GM23338 (cell line): ENCODE measurements at regions not wholly inside any gene's neighbourhood (a gene's known extent, or its start where the extent isn't known, plus 50 kb on each side); places are given as distances from the start of the nearest gene placed in this dataset.

Experiments
- ATAC-seq: fragments of 200-7000 bp; cut with Tn5 transposase; 3 replicates; pipeline ENCODE4 v1.9.1; 2020
- DNase-seq: peaks from one replicate; pipeline ENCODE4 v3.0.0-alpha.2; 2015; ENCODE audit warnings: low spot score
- H2AFZ ChIP-seq: fragments of 200-600 bp; sonication (generic); 2 replicates; pipeline ENCODE4 v1.8.0; 2016; ENCODE audit warnings: antibody characterized with exemption, mild to moderate bottlenecking, moderate library complexity
- H3F3A ChIP-seq: fragments of 200-600 bp; sonication (generic); replicated peaks from 2 replicates; pipeline ENCODE4 v1.8.0; 2017; ENCODE audit warnings: antibody characterized with exemption, mixed run types, low read depth
- H3K27ac ChIP-seq: fragments of 200-600 bp; sonication (generic); 2 replicates; pipeline ENCODE4 v1.6.1; 2016; ENCODE audit warnings: low read depth
- H3K27me3 ChIP-seq: fragments of 200-600 bp; sonication (generic); 2 replicates; pipeline ENCODE4 v1.8.0; 2016; ENCODE audit warnings: mild to moderate bottlenecking, mixed run types, moderate library complexity; ENCODE audit not compliant: insufficient read depth
- H3K36me3 ChIP-seq: fragments of 200-600 bp; sonication (generic); 2 replicates; pipeline ENCODE4 v1.8.0; 2016; ENCODE audit warnings: mild to moderate bottlenecking; ENCODE audit not compliant: insufficient read depth
- H3K4me1 ChIP-seq: fragments of 200-600 bp; sonication (generic); 2 replicates; pipeline ENCODE4 v1.8.0; 2016; ENCODE audit warnings: mild to moderate bottlenecking, moderate library complexity; ENCODE audit not compliant: insufficient read depth
- H3K4me2 ChIP-seq: fragments of 200-600 bp; sonication (generic); 2 replicates; pipeline ENCODE4 v1.7.1; 2017; ENCODE audit warnings: mixed run types
- H3K4me3 ChIP-seq: fragments of 200-600 bp; sonication (generic); 2 replicates; pipeline ENCODE4 v1.6.1; 2016; ENCODE audit warnings: mixed run types
- H3K79me2 ChIP-seq: fragments of 200-600 bp; sonication (generic); replicated peaks from 2 replicates; pipeline ENCODE4 v1.8.0; 2017; ENCODE audit warnings: mild to moderate bottlenecking; ENCODE audit not compliant: insufficient read depth
- H3K9me2 ChIP-seq: fragments of 200-600 bp; sonication (generic); 2 replicates; pipeline ENCODE4 v1.8.0; 2017; ENCODE audit not compliant: insufficient read depth
- H4K20me1 ChIP-seq: fragments of 200-600 bp; sonication (generic); replicated peaks from 2 replicates; pipeline ENCODE4 v1.8.0; 2017; ENCODE audit warnings: mild to moderate bottlenecking; ENCODE audit not compliant: insufficient read depth
- H3K27ac Mint-ChIP-seq: 2 replicates; pipeline ENCODE4 v1.8.0; 2020; ENCODE audit warnings: inconsistent platforms, mild to moderate bottlenecking, moderate library complexity, mixed read lengths
- H3K27me3 Mint-ChIP-seq: 3 replicates; pipeline ENCODE4 v1.8.0; 2022; ENCODE audit warnings: low read depth, mild to moderate bottlenecking, moderate library complexity, mixed read lengths, inconsistent platforms; ENCODE audit not compliant: insufficient read depth, poor library complexity
- H3K36me3 Mint-ChIP-seq: 3 replicates; pipeline ENCODE4 v1.8.0; 2021; ENCODE audit warnings: low read depth, mild to moderate bottlenecking, inconsistent platforms, moderate library complexity, mixed read lengths
- H3K4me1 Mint-ChIP-seq: 3 replicates; pipeline ENCODE4 v1.8.0; 2020; ENCODE audit warnings: mild to moderate bottlenecking, inconsistent platforms, mixed read lengths
- H3K4me3 Mint-ChIP-seq: 3 replicates; pipeline ENCODE4 v1.8.0; 2021; ENCODE audit warnings: moderate library complexity, mild to moderate bottlenecking, inconsistent platforms, mixed read lengths
- H3K9me3 Mint-ChIP-seq: 3 replicates; pipeline ENCODE4 v1.8.0; 2020; ENCODE audit warnings: moderate library complexity, mild to moderate bottlenecking, inconsistent platforms, mixed read lengths
- CREB1 ChIP-seq: fragments of 250-450 bp; sonication (Bioruptor Pico); IDR thresholded peaks from 2 replicates; pipeline ENCODE4 v1.5.0; 2020; ENCODE audit warnings: low read depth, mild to moderate bottlenecking, moderate library complexity
- ETS1 ChIP-seq: IDR thresholded peaks from 2 replicates; pipeline ENCODE4 v1.6.1; 2016; ENCODE audit warnings: antibody characterized with exemption
- EZH2 ChIP-seq: fragments of 200-600 bp; sonication (generic); IDR thresholded peaks from one replicate; pipeline ENCODE4 v1.8.0; 2017; ENCODE audit warnings: antibody characterized with exemption, mild to moderate bottlenecking, low read depth; ENCODE audit not compliant: unreplicated experiment
- EZH2phosphoT487 ChIP-seq: fragments of 200-600 bp; sonication (generic); IDR thresholded peaks from one replicate; pipeline ENCODE4 v1.8.1; 2018; ENCODE audit warnings: antibody characterized with exemption; ENCODE audit not compliant: unreplicated experiment
- JUNB ChIP-seq: IDR thresholded peaks from one replicate; pipeline ENCODE4 v1.6.1; 2016; ENCODE audit warnings: antibody characterized with exemption; ENCODE audit not compliant: unreplicated experiment
- NANOG ChIP-seq: IDR thresholded peaks from 2 replicates; pipeline ENCODE4 v1.6.1; 2016; ENCODE audit warnings: antibody characterized with exemption, borderline replicate concordance
- POLR2AphosphoS5 ChIP-seq: IDR thresholded peaks from 2 replicates; pipeline ENCODE4 v1.6.1; 2016; ENCODE audit warnings: antibody characterized with exemption, low read depth
- REST ChIP-seq: IDR thresholded peaks from one replicate; pipeline ENCODE4 v1.6.1; 2018; ENCODE audit warnings: antibody characterized with exemption; ENCODE audit not compliant: unreplicated experiment
- STAT1 ChIP-seq: IDR thresholded peaks from one replicate; pipeline ENCODE4 v1.6.1; 2016; ENCODE audit warnings: antibody characterized with exemption; ENCODE audit not compliant: unreplicated experiment
- ZNF114 ChIP-seq: fragments of 250-450 bp; sonication (Bioruptor Pico); IDR thresholded peaks from 2 replicates; pipeline ENCODE4 v1.5.0; 2020; ENCODE audit warnings: mild to moderate bottlenecking, moderate library complexity
- ZNF331 ChIP-seq: fragments of 250-450 bp; sonication (Bioruptor Pico); IDR thresholded peaks from 2 replicates; pipeline ENCODE4 v1.5.0; 2020; ENCODE audit warnings: low read depth, mild to moderate bottlenecking, moderate library complexity
- ZNF462 ChIP-seq: fragments of 250-450 bp; sonication (Bioruptor Pico); IDR thresholded peaks from 2 replicates; pipeline ENCODE4 v1.5.0; 2020; ENCODE audit warnings: mild to moderate bottlenecking, moderate library complexity

GRCh38 chr15:57859130-57859685, 152.7 kb downstream of the POLR2M start:
- H3K27me3 ChIP-seq, result no peaks in the 10 kb centered on the region
- no peak overlapping the region for H3K27ac ChIP-seq
- no peak for TF ChIP-seq ETS1
- no peak for TF ChIP-seq NANOG
- no peak for TF ChIP-seq POLR2AphosphoS5
- no peak for TF ChIP-seq REST
- TF ChIP-seq ZNF114 (CRISPR knock-in tag), result no peak
- no peak for TF ChIP-seq EZH2
- TF ChIP-seq ZNF462 (CRISPR knock-in tag), result no peak
- no peak for TF ChIP-seq JUNB
- TF ChIP-seq STAT1, result no peak
- TF ChIP-seq CREB1 (CRISPR knock-in tag), result no peak
- no peak for TF ChIP-seq ZNF331
- no peak for TF ChIP-seq EZH2phosphoT487
- no peak for DNase-seq
- H4K20me1 ChIP-seq, result no peaks in the 10 kb centered on the region
- Mint-ChIP-seq H3K4me3 (no peak overlapping the region), H3K27ac (no peak overlapping the region), H3K9me3 (no peaks in the 10 kb centered on the region), H3K27me3 (peaks cover 1% of the 10 kb centered on the region), H3K36me3 (no peaks in the 10 kb centered on the region), H3K4me1 (no peaks in the 10 kb centered on the region)
- no peaks in the 10 kb centered on the region for H3K36me3 ChIP-seq
- no peaks in the 10 kb centered on the region for H3F3A ChIP-seq
- no peaks in the 10 kb centered on the region for H3K79me2 ChIP-seq
- no peaks in the 10 kb centered on the region for H3K4me1 ChIP-seq
- H3K4me2 ChIP-seq, result no peak overlapping the region
- no peak for ATAC-seq
- no peaks in the 10 kb centered on the region for H3K9me2 ChIP-seq
- 0 out of 2 replicates have a peak overlapping the region, but pooled peaks have one; percentile 63 for H2AFZ ChIP-seq
- H3K4me3 ChIP-seq, result no peak overlapping the region
